ENCODE measurements at regions not wholly inside any gene's neighbourhood (a gene's known extent, or its start where the extent isn't known, plus 50 kb on each side); places are given as distances from the start of the nearest gene placed in this dataset.

- Histone ChIP-seq H3K9me3 (ENCODE audit: low read length) (no peaks in the 10 kb centered on the region), H3K4me2 (ENCODE audit: low read depth, low read length, poor library complexity, severe bottlenecking) (no peak overlapping the region), H3K36me3 (ENCODE audit: insufficient read depth, low read length) (no peaks in the 10 kb centered on the region), H3K27ac (ENCODE audit: low read length) (no peak overlapping the region), H3K79me2 (ENCODE audit: low read length) (no peaks in the 10 kb centered on the region), H3K27me3 (ENCODE audit: low read length) (no peaks in the 10 kb centered on the region), H4K20me1 (ENCODE audit: insufficient read depth, low read depth, low read length) (no peaks in the 10 kb centered on the region), H3K9ac (ENCODE audit: low read length) (no peak overlapping the region), H2AFZ (ENCODE audit: low read length) (no peak overlapping the region), H3K4me3 (ENCODE audit: low read length) (no peak overlapping the region), H3K4me1 (ENCODE audit: low read length) (no peaks in the 10 kb centered on the region), H3K9me2 (replicated peaks; ENCODE audit: insufficient read depth, low read length) (no peaks in the 10 kb centered on the region)
- DNase-seq = no peak
Observed at GRCh38 chr10:8513155-8514147, 459.0 kb downstream of the GATA3 start.

DNA sequence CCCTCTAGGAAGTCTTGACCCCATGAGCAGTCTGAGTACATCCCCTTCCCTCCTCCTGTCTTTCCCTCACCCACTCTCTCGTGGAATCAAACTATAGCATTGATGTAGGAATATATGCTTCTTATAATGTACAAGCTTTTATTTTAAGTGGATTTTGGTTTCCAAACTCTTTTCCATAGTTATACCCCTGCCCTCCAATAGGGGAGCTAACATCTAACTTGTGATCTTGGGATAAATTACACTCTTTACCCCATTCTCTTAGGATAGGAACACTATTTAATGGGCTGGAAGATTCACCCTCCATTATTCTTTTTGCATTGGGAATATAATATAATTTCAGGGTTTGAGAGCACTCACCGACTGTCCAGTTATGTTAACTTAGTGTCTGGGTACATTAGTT, 465.9 kb downstream of the GATA3 start:
- Histone ChIP-seq H3K4me3 (ENCODE audit: low read length) (no peak overlapping the region), H3K27ac (ENCODE audit: low read length) (no peak overlapping the region), H3K4me2 (ENCODE audit: low read depth, low read length, poor library complexity, severe bottlenecking) (no peak overlapping the region), H3K27me3 (ENCODE audit: low read length) (peaks cover 4% of the 10 kb centered on the region; the same call in 1 of the 2 replicates), H3K9me2 (replicated peaks; ENCODE audit: insufficient read depth, low read length) (0 out of 2 replicates have a peak, but pooled peaks cover 4% of the 10 kb centered on the region), H4K20me1 (ENCODE audit: insufficient read depth, low read depth, low read length) (no peaks in the 10 kb centered on the region), H3K36me3 (ENCODE audit: insufficient read depth, low read length) (no peaks in the 10 kb centered on the region), H3K9ac (ENCODE audit: low read length) (no peak overlapping the region), H3K9me3 (ENCODE audit: low read length) (no peaks in the 10 kb centered on the region), H3K79me2 (ENCODE audit: low read length) (no peaks in the 10 kb centered on the region), H2AFZ (ENCODE audit: low read length) (no peak overlapping the region), H3K4me1 (ENCODE audit: low read length) (no peaks in the 10 kb centered on the region)
- DNase-seq = no peak

DNA sequence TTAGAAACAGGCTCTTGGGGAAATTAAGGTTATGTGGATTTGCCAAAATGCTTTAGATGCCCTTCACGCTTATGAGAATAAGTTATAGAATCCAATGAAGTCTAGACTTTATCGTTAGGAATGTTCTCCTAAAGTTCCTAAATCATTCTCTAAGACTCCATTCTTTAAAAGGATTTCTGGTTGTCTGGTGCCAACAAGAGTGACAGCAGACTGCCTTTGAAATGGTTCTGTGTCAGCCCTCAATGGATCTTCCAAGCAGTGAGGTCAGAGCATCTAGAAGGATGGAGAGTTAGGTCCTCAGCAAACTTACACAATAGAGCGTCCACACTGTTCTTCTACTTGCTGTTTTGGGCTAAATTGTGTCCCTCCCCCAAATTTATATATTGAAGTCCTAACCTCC, 473.3 kb downstream of the GATA3 start:
- no peak overlapping the region for H3K4me2 ChIP-seq (ENCODE audit: low read depth, low read length, poor library complexity, severe bottlenecking)
- H3K9me2 ChIP-seq (replicated peaks; ENCODE audit: insufficient read depth, low read length) = 0 out of 2 replicates have a peak, but pooled peaks cover 4% of the 10 kb centered on the region
- no peaks in the 10 kb centered on the region for H4K20me1 ChIP-seq (ENCODE audit: insufficient read depth, low read depth, low read length)
- no peak for DNase-seq
- H3K79me2 ChIP-seq (ENCODE audit: low read length) = no peaks in the 10 kb centered on the region
- H3K4me3 ChIP-seq (ENCODE audit: low read length) = no peak overlapping the region
- no peaks in the 10 kb centered on the region for H3K9me3 ChIP-seq (ENCODE audit: low read length)
- H2AFZ ChIP-seq (ENCODE audit: low read length) = no peak overlapping the region
- no peaks in the 10 kb centered on the region for H3K36me3 ChIP-seq (ENCODE audit: insufficient read depth, low read length)
- no peaks in the 10 kb centered on the region for H3K27me3 ChIP-seq (ENCODE audit: low read length)
- H3K9ac ChIP-seq (ENCODE audit: low read length) = no peak overlapping the region
- no peaks in the 10 kb centered on the region for H3K4me1 ChIP-seq (ENCODE audit: low read length)
- H3K27ac ChIP-seq (ENCODE audit: low read length) = no peak overlapping the region

GRCh38 chr10:8531116-8531515, 476.6 kb downstream of the GATA3 start:
- Histone ChIP-seq H3K27me3 (ENCODE audit: low read length) (no peaks in the 10 kb centered on the region), H3K4me1 (ENCODE audit: low read length) (no peaks in the 10 kb centered on the region), H4K20me1 (ENCODE audit: insufficient read depth, low read depth, low read length) (no peaks in the 10 kb centered on the region), H3K4me3 (ENCODE audit: low read length) (no peak overlapping the region), H3K9ac (ENCODE audit: low read length) (no peak overlapping the region), H3K79me2 (ENCODE audit: low read length) (no peaks in the 10 kb centered on the region), H3K9me3 (ENCODE audit: low read length) (no peaks in the 10 kb centered on the region), H2AFZ (ENCODE audit: low read length) (no peak overlapping the region), H3K27ac (ENCODE audit: low read length) (no peak overlapping the region), H3K4me2 (ENCODE audit: low read depth, low read length, poor library complexity, severe bottlenecking) (no peak overlapping the region), H3K36me3 (ENCODE audit: insufficient read depth, low read length) (no peaks in the 10 kb centered on the region), H3K9me2 (replicated peaks; ENCODE audit: insufficient read depth, low read length) (no peaks in the 10 kb centered on the region)
- DNase-seq = no peak

- Histone ChIP-seq H3K9me2 (replicated peaks; ENCODE audit: insufficient read depth, low read length) (no peaks in the 10 kb centered on the region), H4K20me1 (ENCODE audit: insufficient read depth, low read depth, low read length) (no peaks in the 10 kb centered on the region)
Observed at GRCh38 chr10:8532647-8533046, 478.2 kb downstream of the GATA3 start.

GRCh38 chr10:8533462-8533861, 479.0 kb downstream of the GATA3 start:
- Histone ChIP-seq H3K79me2 (ENCODE audit: low read length) (no peaks in the 10 kb centered on the region), H3K27ac (ENCODE audit: low read length) (no peak overlapping the region), H4K20me1 (ENCODE audit: insufficient read depth, low read depth, low read length) (no peaks in the 10 kb centered on the region), H3K9ac (ENCODE audit: low read length) (no peak overlapping the region), H3K4me2 (ENCODE audit: low read depth, low read length, poor library complexity, severe bottlenecking) (no peak overlapping the region), H3K4me3 (ENCODE audit: low read length) (no peak overlapping the region), H3K9me2 (replicated peaks; ENCODE audit: insufficient read depth, low read length) (no peaks in the 10 kb centered on the region), H3K9me3 (ENCODE audit: low read length) (no peaks in the 10 kb centered on the region), H2AFZ (ENCODE audit: low read length) (no peak overlapping the region), H3K4me1 (ENCODE audit: low read length) (no peaks in the 10 kb centered on the region), H3K36me3 (ENCODE audit: insufficient read depth, low read length) (no peaks in the 10 kb centered on the region), H3K27me3 (ENCODE audit: low read length) (no peaks in the 10 kb centered on the region)
- no peak for DNase-seq

More at GRCh38 chr10:8532647-8533046, 478.2 kb downstream of the GATA3 start:
- H3K79me2 ChIP-seq (ENCODE audit: low read length) = no peaks in the 10 kb centered on the region
- H3K4me2 ChIP-seq (ENCODE audit: low read depth, low read length, poor library complexity, severe bottlenecking) = no peak overlapping the region
- H3K36me3 ChIP-seq (ENCODE audit: insufficient read depth, low read length) = no peaks in the 10 kb centered on the region
- H3K4me3 ChIP-seq (ENCODE audit: low read length) = no peak overlapping the region
- no peak overlapping the region for H3K27ac ChIP-seq (ENCODE audit: low read length)
- no peaks in the 10 kb centered on the region for H3K27me3 ChIP-seq (ENCODE audit: low read length)
- H3K9ac ChIP-seq (ENCODE audit: low read length) = no peak overlapping the region
- DNase-seq = no peak
- H3K9me3 ChIP-seq (ENCODE audit: low read length) = no peaks in the 10 kb centered on the region
- H2AFZ ChIP-seq (ENCODE audit: low read length) = no peak overlapping the region
- H3K4me1 ChIP-seq (ENCODE audit: low read length) = no peaks in the 10 kb centered on the region

DNA sequence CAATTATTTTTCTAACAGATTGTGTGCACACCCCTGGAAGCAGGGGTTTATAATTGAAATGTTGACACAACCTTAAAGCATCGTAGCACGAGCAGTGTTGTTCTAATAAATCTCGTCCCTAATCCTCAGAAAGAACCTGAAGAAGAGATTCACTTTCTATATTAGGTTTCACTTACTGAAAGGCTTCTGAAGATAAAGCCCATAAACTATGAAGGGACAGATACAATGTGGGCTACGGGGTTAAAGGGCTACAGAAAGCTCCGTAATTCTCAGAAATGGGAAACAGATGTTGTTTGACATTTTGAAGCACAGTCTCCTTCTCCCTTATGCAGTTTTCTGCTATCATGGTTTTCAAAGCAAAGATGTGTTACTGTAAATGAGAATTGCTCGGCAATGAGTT, 479.6 kb downstream of the GATA3 start:
- H3K9me2 ChIP-seq (replicated peaks; ENCODE audit: insufficient read depth, low read length) = no peaks in the 10 kb centered on the region
- H3K4me2 ChIP-seq (ENCODE audit: low read depth, low read length, poor library complexity, severe bottlenecking) = no peak overlapping the region
- H3K4me1 ChIP-seq (ENCODE audit: low read length) = no peaks in the 10 kb centered on the region
- H4K20me1 ChIP-seq (ENCODE audit: insufficient read depth, low read depth, low read length) = no peaks in the 10 kb centered on the region
- DNase-seq = no peak
- no peak overlapping the region for H3K4me3 ChIP-seq (ENCODE audit: low read length)
- no peak overlapping the region for H3K27ac ChIP-seq (ENCODE audit: low read length)
- H3K27me3 ChIP-seq (ENCODE audit: low read length) = no peaks in the 10 kb centered on the region
- no peak overlapping the region for H3K9ac ChIP-seq (ENCODE audit: low read length)
- no peaks in the 10 kb centered on the region for H3K36me3 ChIP-seq (ENCODE audit: insufficient read depth, low read length)
- no peaks in the 10 kb centered on the region for H3K9me3 ChIP-seq (ENCODE audit: low read length)
- no peak overlapping the region for H2AFZ ChIP-seq (ENCODE audit: low read length)
- H3K79me2 ChIP-seq (ENCODE audit: low read length) = no peaks in the 10 kb centered on the region

DNA sequence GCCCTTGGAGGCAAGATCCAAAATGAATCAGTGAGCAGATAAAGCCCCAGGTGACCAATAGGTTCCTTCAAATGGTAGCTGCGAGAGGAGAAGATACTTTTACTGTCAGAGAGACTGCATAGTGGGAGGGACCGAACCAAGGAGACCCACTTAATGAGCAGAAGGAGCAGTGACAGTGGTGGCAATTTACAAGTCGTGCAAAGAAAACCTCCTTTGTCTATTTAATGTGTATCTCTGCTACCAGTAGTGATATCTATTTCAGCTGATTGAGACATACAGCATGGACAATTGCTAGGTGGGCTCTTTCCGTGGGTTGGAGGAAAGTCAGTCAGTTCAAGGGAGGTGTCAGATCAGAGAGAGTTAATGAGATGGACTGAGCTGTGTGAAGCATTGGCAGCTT, 480.4 kb downstream of the GATA3 start:
- Histone ChIP-seq H3K4me3 (ENCODE audit: low read length) (no peak overlapping the region), H3K9me2 (replicated peaks; ENCODE audit: insufficient read depth, low read length) (no peaks in the 10 kb centered on the region), H3K79me2 (ENCODE audit: low read length) (no peaks in the 10 kb centered on the region), H2AFZ (ENCODE audit: low read length) (no peak overlapping the region), H3K27me3 (ENCODE audit: low read length) (no peaks in the 10 kb centered on the region), H3K9me3 (ENCODE audit: low read length) (no peaks in the 10 kb centered on the region), H3K4me2 (ENCODE audit: low read depth, low read length, poor library complexity, severe bottlenecking) (no peak overlapping the region), H3K27ac (ENCODE audit: low read length) (no peak overlapping the region), H3K4me1 (ENCODE audit: low read length) (no peaks in the 10 kb centered on the region), H4K20me1 (ENCODE audit: insufficient read depth, low read depth, low read length) (no peaks in the 10 kb centered on the region), H3K9ac (ENCODE audit: low read length) (no peak overlapping the region), H3K36me3 (ENCODE audit: insufficient read depth, low read length) (no peaks in the 10 kb centered on the region)
- DNase-seq = no peak

Data from Karpas-422 (cell line).